Sigmoid colon (tissue), 4 donors: ENCODE measurements at regions not wholly inside any gene's neighbourhood (a gene's known extent, or its start where the extent isn't known, plus 50 kb on each side); places are given as distances from the start of the nearest gene placed in this dataset.

ENCODE experiments used
- EP300 ChIP-seq, 4 donors: sonication (generic); formaldehyde crosslinking; IDR thresholded peaks; one replicate each; pipeline ENCODE4 v1.6.1; 2017; ENCODE audit warnings: antibody characterized with exemption in 4 of 4
- POLR2A ChIP-seq, 2 donors: fragments of 450-650 bp; IDR thresholded peaks; one replicate each; pipeline ENCODE4 v1.6.1; 2016; ENCODE audit warnings: antibody characterized with exemption in 2 of 2, mild to moderate bottlenecking in 2 of 2, moderate library complexity in 2 of 2
- POLR2AphosphoS5 ChIP-seq, 4 donors: sonication (generic); formaldehyde crosslinking; IDR thresholded peaks; one replicate each; pipeline ENCODE4 v1.6.1; 2017; ENCODE audit warnings: antibody characterized with exemption in 4 of 4
- TF ChIP-seq, protein P1 (sequence below), 4 experiments: fragments of 450-650 bp in 3 of 4; fragments of 200-600 bp in 1 of 4; IDR thresholded peaks; one replicate each; pipeline ENCODE4 v1.5.1; 2016 to 2019; ENCODE audit warnings: antibody characterized with exemption in 4 of 4, mild to moderate bottlenecking in 3 of 4, moderate library complexity in 2 of 4

GRCh38 chr5:168022446-168023169, 268.8 kb upstream of the WWC1 start:
- no peak for TF ChIP-seq POLR2AphosphoS5 (IDR thresholded peaks at IDR 0.05)
- TF ChIP-seq, protein P1, sequence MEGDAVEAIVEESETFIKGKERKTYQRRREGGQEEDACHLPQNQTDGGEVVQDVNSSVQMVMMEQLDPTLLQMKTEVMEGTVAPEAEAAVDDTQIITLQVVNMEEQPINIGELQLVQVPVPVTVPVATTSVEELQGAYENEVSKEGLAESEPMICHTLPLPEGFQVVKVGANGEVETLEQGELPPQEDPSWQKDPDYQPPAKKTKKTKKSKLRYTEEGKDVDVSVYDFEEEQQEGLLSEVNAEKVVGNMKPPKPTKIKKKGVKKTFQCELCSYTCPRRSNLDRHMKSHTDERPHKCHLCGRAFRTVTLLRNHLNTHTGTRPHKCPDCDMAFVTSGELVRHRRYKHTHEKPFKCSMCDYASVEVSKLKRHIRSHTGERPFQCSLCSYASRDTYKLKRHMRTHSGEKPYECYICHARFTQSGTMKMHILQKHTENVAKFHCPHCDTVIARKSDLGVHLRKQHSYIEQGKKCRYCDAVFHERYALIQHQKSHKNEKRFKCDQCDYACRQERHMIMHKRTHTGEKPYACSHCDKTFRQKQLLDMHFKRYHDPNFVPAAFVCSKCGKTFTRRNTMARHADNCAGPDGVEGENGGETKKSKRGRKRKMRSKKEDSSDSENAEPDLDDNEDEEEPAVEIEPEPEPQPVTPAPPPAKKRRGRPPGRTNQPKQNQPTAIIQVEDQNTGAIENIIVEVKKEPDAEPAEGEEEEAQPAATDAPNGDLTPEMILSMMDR (IDR thresholded peaks at IDR 0.05): no peak
- TF ChIP-seq POLR2A (IDR thresholded peaks at IDR 0.05): no peak
- TF ChIP-seq EP300 (IDR thresholded peaks at IDR 0.05): no peak
